T1000 (cell line): ENCODE measurements at regions not wholly inside any gene's neighbourhood (a gene's known extent, or its start where the extent isn't known, plus 50 kb on each side); places are given as distances from the start of the nearest gene placed in this dataset.

ENCODE experiments used
- DNase-seq: peaks from one replicate; lab custom pipeline; 2025; ENCODE audit warnings: mixed read lengths; lab: John Stamatoyannopoulos, UW

DNA sequence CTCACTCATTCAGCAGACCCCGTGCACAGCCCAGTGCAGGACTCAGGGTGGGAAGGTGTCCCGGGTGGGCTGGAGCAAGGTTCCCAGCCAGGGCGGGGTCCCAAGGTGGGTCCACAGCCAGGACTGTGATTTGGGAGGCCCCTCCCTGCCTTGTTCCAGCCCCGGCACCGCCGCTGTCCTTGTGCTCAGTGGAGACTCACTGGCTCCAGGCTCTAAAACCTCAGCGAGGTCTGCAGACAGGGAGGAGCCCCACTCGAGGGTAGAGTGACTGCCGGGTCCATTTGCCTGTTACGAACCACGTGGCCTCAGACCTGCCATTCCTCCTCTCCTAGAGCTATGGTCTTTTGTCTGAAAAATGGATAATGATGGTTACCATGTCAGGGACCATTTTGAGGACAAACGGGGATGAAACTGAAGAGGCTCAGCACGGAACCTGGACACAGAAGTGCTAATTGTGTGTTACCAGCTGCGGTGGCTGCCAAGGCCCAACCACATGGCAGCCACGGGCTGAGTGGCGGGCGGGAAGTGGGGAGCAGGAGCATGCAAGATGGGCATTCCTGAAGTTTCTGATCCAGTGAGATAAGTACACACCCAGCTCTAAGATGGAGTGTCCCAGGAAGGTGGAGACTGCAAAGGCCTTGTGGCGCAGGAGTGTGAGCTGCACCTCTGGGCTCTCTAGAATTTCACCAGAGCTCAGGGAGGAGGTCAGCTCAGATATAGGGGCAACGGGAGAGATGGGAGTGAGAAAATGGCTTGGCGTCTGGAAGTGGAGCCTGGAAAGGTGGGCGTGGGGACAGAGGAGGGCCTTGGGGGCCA lies 317.6 kb downstream of the SEC14L1 start:
- no peak for DNase-seq

DNA sequence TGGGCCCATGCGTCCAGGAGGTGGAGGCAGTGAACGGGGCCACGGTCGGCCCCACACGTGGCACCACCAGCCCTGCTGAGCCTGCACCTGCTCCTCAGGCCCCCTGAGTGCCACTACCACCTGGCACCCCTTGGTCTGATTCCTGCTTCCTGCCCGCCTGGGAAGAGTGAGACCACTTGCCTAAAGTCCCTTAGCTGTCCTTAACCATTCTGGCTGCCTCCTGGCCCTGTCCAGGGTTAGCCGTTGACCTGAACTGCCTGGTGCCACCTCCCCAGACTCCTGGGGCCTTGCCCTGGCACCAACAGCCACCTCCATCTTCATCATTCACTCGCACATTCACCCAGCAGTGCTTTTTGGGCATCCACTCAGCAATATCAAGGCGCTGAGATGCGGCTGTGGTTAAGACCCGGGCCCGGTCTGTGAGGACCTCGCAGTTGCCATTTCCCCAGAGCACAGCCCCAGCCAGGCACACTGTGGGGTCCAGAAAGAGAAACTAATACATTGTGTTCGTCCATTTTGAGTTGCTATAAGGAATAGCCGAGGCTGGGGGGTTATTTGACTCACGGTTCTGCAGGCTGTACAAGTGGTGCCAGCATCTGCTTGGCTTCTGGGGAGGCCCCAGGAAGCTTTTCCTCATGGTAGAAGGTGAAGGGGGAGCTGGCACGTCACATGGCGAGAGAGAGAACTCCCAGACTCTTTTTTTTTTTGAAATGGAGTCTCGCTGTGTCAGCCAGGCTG lies 318.4 kb downstream of the SEC14L1 start:
- DNase-seq: no peak

- DNase-seq: no peak
Observed at GRCh38 chr17:77460514-77461046, 319.8 kb downstream of the SEC14L1 start.

DNA sequence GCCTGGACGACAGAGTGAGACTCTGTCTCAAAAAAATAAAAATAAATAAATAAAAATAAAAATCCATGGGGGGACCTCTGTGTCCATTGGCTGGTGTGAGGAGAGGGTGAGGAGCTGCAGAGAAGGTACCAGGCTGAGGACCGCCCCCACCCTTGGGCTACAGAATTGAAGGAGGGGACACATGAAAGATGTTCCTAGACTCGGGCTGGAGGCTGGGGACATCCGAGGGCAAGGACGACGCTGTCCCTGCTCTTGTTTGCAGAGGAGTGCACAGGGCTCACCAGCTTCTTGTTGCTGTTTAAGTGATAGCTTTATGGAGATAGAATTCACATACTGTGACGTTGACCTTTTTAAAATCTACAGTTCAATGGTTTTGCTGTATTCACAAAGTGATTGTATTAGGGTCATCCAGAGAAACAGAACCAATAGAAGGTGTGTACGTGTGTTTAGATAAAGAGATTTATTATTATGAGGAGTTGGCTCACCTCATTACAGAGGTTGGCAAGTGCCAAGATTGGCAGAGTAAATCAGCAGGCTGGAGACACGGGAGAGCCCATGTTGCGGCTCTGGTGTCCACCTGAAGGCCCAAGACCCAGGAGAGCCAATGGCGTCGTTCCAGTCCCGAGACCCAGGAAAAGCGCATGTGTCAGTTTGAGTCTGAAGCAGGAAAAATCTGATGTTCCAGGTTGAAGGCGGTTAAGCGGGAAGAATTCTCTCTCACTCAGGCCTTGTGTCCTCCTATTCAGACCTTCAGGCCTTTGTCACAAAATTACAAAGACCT lies 320.7 kb downstream of the SEC14L1 start:
- no peak for DNase-seq

DNA sequence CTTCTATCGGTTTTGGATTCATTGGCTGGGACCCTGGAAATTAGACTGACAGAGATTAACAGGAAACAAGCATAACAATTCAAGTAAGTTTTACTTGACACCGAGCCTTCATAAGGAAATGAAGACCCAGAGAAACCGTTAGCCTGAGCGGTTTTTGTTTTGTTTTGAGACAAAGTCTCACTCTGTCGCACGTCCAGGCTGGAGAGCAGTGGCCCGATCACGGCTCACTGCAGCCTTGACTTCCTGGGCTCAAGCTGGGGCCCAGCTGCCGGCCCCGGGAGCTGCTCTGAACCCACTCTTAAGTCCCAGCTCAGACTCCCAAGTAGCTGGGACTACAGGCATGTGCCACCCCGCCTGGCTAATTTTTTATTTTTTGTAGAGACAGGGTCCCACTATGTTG lies 321.3 kb downstream of the SEC14L1 start:
- no peak for DNase-seq

- no peak for DNase-seq
Observed at GRCh38 chr17:77462553-77463497, 322.1 kb downstream of the SEC14L1 start.

- no peak for DNase-seq
Observed at GRCh38 chr17:77464988-77465357, 324.2 kb downstream of the SEC14L1 start.

DNA sequence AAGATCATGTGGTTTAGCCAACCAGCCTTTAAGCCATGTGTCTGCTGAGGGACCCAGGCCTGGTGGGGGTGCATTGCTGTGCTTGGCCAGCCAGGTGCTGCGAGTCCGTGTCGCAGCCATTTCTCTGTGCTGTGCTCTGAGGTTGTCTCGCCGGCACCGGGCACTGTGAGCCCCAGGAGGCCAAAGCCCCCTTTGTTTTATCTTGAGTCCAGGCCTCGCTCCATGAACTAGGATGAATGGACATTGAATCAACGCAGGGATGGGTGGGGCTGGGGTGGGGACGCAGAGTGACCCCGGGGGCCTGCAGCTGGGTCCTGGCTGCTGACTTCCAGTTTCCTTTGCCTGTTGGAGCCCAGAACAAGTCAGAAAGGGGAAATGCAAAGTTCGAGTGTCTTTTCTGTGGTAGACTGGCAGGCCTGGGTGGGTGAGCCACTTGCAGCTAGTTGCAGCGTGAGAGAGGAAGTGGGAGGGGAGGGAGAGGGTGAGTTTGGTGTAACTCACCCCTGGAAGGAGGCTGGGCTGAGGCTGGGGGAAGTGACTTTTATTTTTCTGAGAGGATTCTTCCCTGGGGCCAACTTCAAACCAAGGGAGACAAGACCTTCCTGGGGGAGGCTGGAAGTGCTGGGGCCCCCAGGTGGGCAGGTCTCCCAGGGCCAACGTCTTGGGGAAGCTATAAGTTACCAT lies 324.7 kb downstream of the SEC14L1 start:
- no peak for DNase-seq

GRCh38 chr17:77466140-77466539 lies 325.4 kb downstream of the SEC14L1 start:
- no peak for DNase-seq

GRCh38 chr17:77466596-77467223 lies 325.9 kb downstream of the SEC14L1 start:
- DNase-seq: no peak

GRCh38 chr17:77467521-77467920 lies 326.8 kb downstream of the SEC14L1 start:
- DNase-seq: no peak

DNA sequence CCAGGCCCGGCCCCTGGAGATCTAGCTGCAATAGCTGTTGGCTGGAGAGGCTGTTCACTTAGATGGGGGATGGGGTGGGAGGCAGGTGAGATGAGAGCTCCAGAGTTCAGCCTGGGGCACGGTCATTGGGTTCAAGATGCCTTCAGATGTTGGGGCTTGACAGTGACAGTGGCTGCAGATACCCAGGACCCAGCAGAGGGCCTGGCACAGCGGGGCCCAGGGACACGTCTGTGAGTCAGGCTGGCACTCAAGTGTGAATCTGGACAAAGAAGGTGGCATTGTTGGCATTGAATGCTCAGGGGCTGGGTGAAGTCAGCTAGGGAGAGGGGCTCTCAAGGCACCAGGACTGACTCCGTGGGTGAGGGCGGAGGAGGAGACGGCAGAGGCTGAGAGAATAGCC lies 328.1 kb downstream of the SEC14L1 start:
- no peak for DNase-seq

GRCh38 chr17:77470330-77470786 lies 329.6 kb downstream of the SEC14L1 start:
- no peak for DNase-seq

- DNase-seq: peak; percentile 63
Observed at GRCh38 chr17:77470800-77471733, 330.3 kb downstream of the SEC14L1 start.

- DNase-seq: no peak
Observed at GRCh38 chr17:77471984-77472461, 331.3 kb downstream of the SEC14L1 start.

DNA sequence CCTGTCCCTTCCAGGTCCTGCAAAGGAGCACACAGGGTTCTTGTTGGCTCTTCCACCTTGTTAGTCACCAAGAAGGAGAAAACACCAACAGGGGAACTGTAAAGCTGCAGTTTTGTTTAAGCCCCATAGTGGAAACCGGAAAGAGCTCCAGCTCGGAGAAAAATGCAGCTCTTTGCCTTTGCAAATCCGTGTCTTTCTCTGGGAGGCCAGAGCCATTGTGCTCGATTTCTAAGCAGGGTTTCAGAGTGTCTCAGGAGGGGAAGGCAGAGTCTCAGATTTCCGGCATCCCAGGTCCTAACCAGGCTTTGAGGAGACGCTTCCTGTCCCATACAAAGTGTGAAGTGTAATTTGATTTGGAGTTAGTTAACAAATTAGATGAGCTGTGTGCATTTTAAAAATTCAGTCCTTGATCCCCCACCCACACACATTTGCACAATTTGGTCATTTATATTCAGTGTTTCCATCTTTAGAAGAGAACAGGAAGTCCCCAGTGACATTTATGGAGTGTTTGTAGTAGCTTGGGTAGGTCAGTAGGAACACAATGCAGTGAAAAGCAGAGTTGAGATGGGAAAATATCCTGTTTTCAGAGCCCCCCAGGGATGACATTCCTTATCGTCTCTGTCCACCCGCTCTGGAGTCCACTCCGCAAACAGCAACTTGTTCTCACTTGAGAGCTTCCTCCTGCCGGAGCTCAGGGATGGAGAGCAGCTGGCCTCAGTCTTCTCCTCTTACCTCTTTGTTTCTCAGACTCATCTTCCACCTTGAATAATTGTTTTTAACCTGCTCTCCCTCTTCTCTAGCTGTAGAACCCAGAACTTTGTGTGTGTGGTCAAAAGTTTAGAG lies 331.9 kb downstream of the SEC14L1 start:
- no peak for DNase-seq

- no peak for DNase-seq
Observed at GRCh38 chr17:77473615-77474226, 333.0 kb downstream of the SEC14L1 start.
